HCT116 (cell line): ENCODE measurements at regions not wholly inside any gene's neighbourhood (a gene's known extent, or its start where the extent isn't known, plus 50 kb on each side); places are given as distances from the start of the nearest gene placed in this dataset.

Experiments
- ATAC-seq: fragments of 200-7000 bp; cut with Tn5 transposase; 2 replicates; pipeline ENCODE4 v1.9.1; 2020; ENCODE audit warnings: mild to moderate bottlenecking, moderate library complexity
- BruUV-seq: library from RNA; stranded (reverse); fragments of 400-500 nt; replicated peaks from 2 replicates; lab custom pipeline; 2021; lab: Mats Ljungman, UMichigan
- CTCF ChIA-PET: fragments of 300-600 bp; sonication (Branson Sonifier 250); formaldehyde crosslinking; loops from one replicate; lab custom pipeline; 2021; ENCODE audit warnings: antibody characterized with exemption; lab: Charles Lee
- POLR2A ChIA-PET: fragments of 300-600, 350-600 bp; sonication (Branson Sonifier 250); formaldehyde crosslinking; loops from one replicate; lab custom pipeline; 2021; ENCODE audit warnings: antibody characterized with exemption; lab: Charles Lee
- RAD21 ChIA-PET, 2 experiments: fragments of 300-600 bp; sonication (Branson Sonifier 250); formaldehyde crosslinking; loops; one replicate each; lab custom pipeline; 2023; ENCODE audit warnings: low total read pairs in 2 of 2; ENCODE audit not compliant: uncharacterized antibody in 2 of 2, unreplicated experiment in 2 of 2, low non-redundant PET in 1 of 2; lab: Charles Lee
- DNase-seq: peaks from one replicate; pipeline ENCODE4 v3.0.0-alpha.2; 2010; ENCODE audit warnings: low read depth, low spot score
- H2AFZ ChIP-seq: fragments of 200-600 bp; shearing (Covaris generic), sonication (generic); 2 replicates; pipeline ENCODE4 v1.6.1; 2017; ENCODE audit warnings: low read depth, mixed run types, mixed read lengths, antibody characterized with exemption, low read length; ENCODE audit not compliant: poor library complexity, severe bottlenecking
- H3K27ac ChIP-seq: 2 replicates; pipeline ENCODE4 v1.5.1; 2012; ENCODE audit warnings: low read depth, low read length
- H3K27me3 ChIP-seq: fragments of 200-600 bp; sonication (generic); 2 replicates; pipeline ENCODE4 v1.6.1; 2016; ENCODE audit warnings: mixed run types, low read length, mixed read lengths; ENCODE audit not compliant: insufficient read depth
- H3K36me3 ChIP-seq, 2 experiments: fragments of 200-500 bp in 1 of 2; fragments of 200-600 bp in 1 of 2; sonication (Bioruptor generic) in 1 of 2; sonication (generic) in 1 of 2; 2 replicates each; pipeline versions ENCODE4 v1.5.1 to v1.6.1; 2014 to 2016; ENCODE audit warnings: low read length in 2 of 2, inconsistent platforms in 1 of 2, mixed read lengths in 1 of 2, mixed run types in 1 of 2; ENCODE audit not compliant: insufficient read depth in 2 of 2, control insufficient read depth in 1 of 2
- H3K4me1 ChIP-seq, 2 experiments: fragments of 200-600 bp in 1 of 2; sonication (generic) in 1 of 2; 2 replicates each; pipeline versions ENCODE4 v1.5.1 to v1.6.1; 2012 to 2017; ENCODE audit warnings: low read length in 2 of 2, inconsistent platforms in 1 of 2, mild to moderate bottlenecking in 1 of 2, mixed read lengths in 1 of 2, mixed run types in 1 of 2, moderate library complexity in 1 of 2; ENCODE audit not compliant: insufficient read depth in 2 of 2, control insufficient read depth in 1 of 2
- H3K4me2 ChIP-seq: fragments of 200-600 bp; sonication (generic); 2 replicates; pipeline ENCODE4 v1.6.1; 2017; ENCODE audit warnings: mixed run types, low read length, mixed read lengths
- H3K4me3 ChIP-seq, 2 experiments: fragments of 200-600 bp in 1 of 2; sonication (generic) in 1 of 2; replicated peaks in 1 of 2; 2 replicates each; pipeline ENCODE4 v1.5.1; 2011 to 2016; ENCODE audit warnings: low read length in 2 of 2, control low read depth in 1 of 2, low read depth in 1 of 2, mild to moderate bottlenecking in 1 of 2, mixed read lengths in 1 of 2, mixed run types in 1 of 2
- H3K79me2 ChIP-seq: fragments of 200-600 bp; sonication (generic); 2 replicates; pipeline ENCODE4 v1.6.1; 2017; ENCODE audit warnings: mild to moderate bottlenecking, mixed run types, low read length, moderate library complexity, mixed read lengths; ENCODE audit not compliant: insufficient read depth
- H3K9ac ChIP-seq: fragments of 200-600 bp; sonication (generic); 2 replicates; pipeline ENCODE4 v1.6.1; 2016; ENCODE audit warnings: low read length, mixed read lengths
- H3K9me2 ChIP-seq: fragments of 200-600 bp; sonication (generic), shearing (Covaris generic); 2 replicates; pipeline ENCODE4 v1.6.1; 2017; ENCODE audit warnings: mixed run types, mild to moderate bottlenecking, moderate library complexity; ENCODE audit not compliant: insufficient read depth
- H3K9me3 ChIP-seq, 2 experiments: fragments of 200-500 bp in 1 of 2; fragments of 200-600 bp in 1 of 2; sonication (Bioruptor generic) in 1 of 2; sonication (generic) in 1 of 2; 2 replicates each; pipeline ENCODE4 v1.6.1; 2014 to 2017; ENCODE audit warnings: low read length in 2 of 2, mixed read lengths in 2 of 2, inconsistent platforms in 1 of 2, low read depth in 1 of 2, mild to moderate bottlenecking in 1 of 2, mixed run types in 1 of 2, moderate library complexity in 1 of 2; ENCODE audit not compliant: control insufficient read depth in 1 of 2, insufficient read depth in 1 of 2
- H4K20me1 ChIP-seq: fragments of 200-600 bp; sonication (generic), shearing (Covaris generic); 2 replicates; pipeline ENCODE4 v1.6.1; 2017; ENCODE audit warnings: mixed run types, mild to moderate bottlenecking, moderate library complexity; ENCODE audit not compliant: insufficient read depth
- ATF3 ChIP-seq: IDR thresholded peaks from 2 replicates; pipeline ENCODE4 v1.6.1; 2012
- CBX3 ChIP-seq: IDR thresholded peaks from 2 replicates; pipeline ENCODE4 v1.6.1; 2012; ENCODE audit warnings: low read depth
- CEBPB ChIP-seq: IDR thresholded peaks from 2 replicates; pipeline ENCODE4 v1.6.1; 2012; ENCODE audit warnings: low read depth
- CTCF ChIP-seq, 3 experiments: fragments of 200-600 bp in 1 of 3; sonication (generic) in 1 of 3; IDR thresholded peaks in 2 of 3; conservative IDR thresholded peaks in 1 of 3; 2 replicates each; pipeline ENCODE4 v1.5.1; 2012 to 2017; ENCODE audit warnings: low read depth in 2 of 3, low read length in 2 of 3, antibody characterized with exemption in 1 of 3, borderline replicate concordance in 1 of 3, control low read depth in 1 of 3, mild to moderate bottlenecking in 1 of 3, mixed read lengths in 1 of 3, mixed run types in 1 of 3, moderate library complexity in 1 of 3; ENCODE audit not compliant: insufficient read depth in 1 of 3
- EGR1 ChIP-seq: IDR thresholded peaks from 2 replicates; pipeline ENCODE4 v1.6.1; 2012; ENCODE audit warnings: low read depth
- ELF1 ChIP-seq: IDR thresholded peaks from 2 replicates; pipeline ENCODE4 v1.6.1; 2012; ENCODE audit warnings: low read depth, borderline replicate concordance
- EZH2 ChIP-seq: fragments of 200-600 bp; sonication (generic); IDR thresholded peaks from 2 replicates; pipeline ENCODE4 v1.6.1; 2017; ENCODE audit warnings: antibody characterized with exemption, mixed run types
- EZH2phosphoT487 ChIP-seq: fragments of 200-600 bp; IDR thresholded peaks from 2 replicates; pipeline ENCODE4 v1.6.1; 2018; ENCODE audit warnings: antibody characterized with exemption, borderline replicate concordance
- FOSL1 ChIP-seq: IDR thresholded peaks from 2 replicates; pipeline ENCODE4 v1.6.1; 2012; ENCODE audit warnings: low read depth
- MAX ChIP-seq: IDR thresholded peaks from 2 replicates; pipeline ENCODE4 v1.6.1; 2012
- POLR2A ChIP-seq: IDR thresholded peaks from 2 replicates; pipeline ENCODE4 v1.7.0; 2011; ENCODE audit warnings: borderline replicate concordance; ENCODE audit not compliant: insufficient read depth, insufficient read length; ENCODE audit errors: extremely low read depth
- RAD21 ChIP-seq: IDR thresholded peaks from 2 replicates; pipeline ENCODE4 v1.6.1; 2012; ENCODE audit warnings: low read depth, mild to moderate bottlenecking
- REST ChIP-seq: IDR thresholded peaks from 2 replicates; pipeline ENCODE4 v1.6.1; 2012; ENCODE audit warnings: low read depth
- SP1 ChIP-seq: IDR thresholded peaks from 2 replicates; pipeline ENCODE4 v1.6.1; 2012; ENCODE audit warnings: low read depth
- SRF ChIP-seq: IDR thresholded peaks from 2 replicates; pipeline ENCODE4 v1.6.1; 2012; ENCODE audit warnings: low read depth
- TCF7L2 ChIP-seq: IDR thresholded peaks from 2 replicates; pipeline ENCODE4 v1.7.0; 2011; ENCODE audit warnings: borderline replicate concordance, inconsistent platforms; ENCODE audit not compliant: insufficient read depth, insufficient read length; ENCODE audit errors: extremely low read depth
- YY1 ChIP-seq: IDR thresholded peaks from 2 replicates; pipeline ENCODE4 v1.6.1; 2011; ENCODE audit warnings: low read length, low read depth, moderate library complexity, mild to moderate bottlenecking; ENCODE audit not compliant: insufficient replicate concordance; ENCODE audit errors: extremely low read depth
- intact Hi-C: fragments of 100-400 bp; cut with micrococcal nuclease; formaldehyde crosslinking; loops from 2 replicates; pipeline ENCODE4 v1.10.0; 2022

- TF ChIP-seq YY1 (no peak), EZH2phosphoT487 (no peak), EZH2 (no peak), CEBPB (no peak), CBX3 (no peak), RAD21 (no peak), EGR1 (no peak), ATF3 (no peak)
- H3K9me3 ChIP-seq, result no peaks in the 10 kb centered on the region
- DNase-seq, result no peak
- no peak overlapping the region for H3K4me2 ChIP-seq
- H3K9me2 ChIP-seq, result no peaks in the 10 kb centered on the region
- no peak overlapping the region for H3K9ac ChIP-seq
- ChIA-PET POLR2A (no interaction called here), RAD21 (no interaction called here), CTCF (no interaction called here)
- H3K4me1 ChIP-seq, result no peaks in the 10 kb centered on the region
- H3K27ac ChIP-seq, result no peak overlapping the region
- H4K20me1 ChIP-seq, result no peaks in the 10 kb centered on the region
- no peaks in the 10 kb centered on the region for H3K79me2 ChIP-seq
- no peaks in the 10 kb centered on the region for H3K36me3 ChIP-seq
- intact Hi-C loops, result no loop called here
- H3K27me3 ChIP-seq, result no peaks in the 10 kb centered on the region
- no peak overlapping the region for H3K4me3 ChIP-seq
- ATAC-seq, result no peak
- BruUV-seq, result no TSS peak
- no peak overlapping the region for H2AFZ ChIP-seq
These were observed 101.4 kb downstream of the KLF6 start for GRCh38 chr10:3683560-3683959.

- Histone ChIP-seq H2AFZ (no peak overlapping the region), H4K20me1 (no peaks in the 10 kb centered on the region), H3K4me2 (no peak overlapping the region), H3K9ac (no peak overlapping the region), H3K4me3 (no peak overlapping the region), H3K36me3 (no peaks in the 10 kb centered on the region), H3K9me2 (no peaks in the 10 kb centered on the region), H3K9me3 (no peaks in the 10 kb centered on the region), H3K4me1 (no peaks in the 10 kb centered on the region), H3K27ac (no peak overlapping the region), H3K79me2 (no peaks in the 10 kb centered on the region), H3K27me3 (no peaks in the 10 kb centered on the region)
- ATAC-seq (no peak), DNase-seq (no peak)
- ChIA-PET CTCF (no interaction called here), RAD21 (no interaction called here), POLR2A (no interaction called here)
- BruUV-seq, result no TSS peak
- intact Hi-C loops, result no loop called here
- no peak for TF ChIP-seq SP1
- no peak for TF ChIP-seq EZH2
- no peak for TF ChIP-seq REST
- TF ChIP-seq TCF7L2, result no peak
- no peak for TF ChIP-seq FOSL1
- TF ChIP-seq YY1, result no peak
- TF ChIP-seq CTCF (IDR thresholded peaks at IDR 0.05 in 2 of 3, conservative IDR thresholded peaks at IDR 0.05 in 1 of 3; ENCODE audit: borderline replicate concordance in 1 of 3, insufficient read depth in 1 of 3, low read depth in 2 of 3, low read length in 2 of 3), result no peak
- no peak for TF ChIP-seq SRF
- TF ChIP-seq EZH2phosphoT487, result no peak
- no peak for TF ChIP-seq POLR2A
- no peak for TF ChIP-seq MAX
- no peak for TF ChIP-seq ELF1
These were observed 102.3 kb downstream of the KLF6 start for GRCh38 chr10:3682745-3683144.
